ENCODE measurements at regions not wholly inside any gene's neighbourhood (a gene's known extent, or its start where the extent isn't known, plus 50 kb on each side); places are given as distances from the start of the nearest gene placed in this dataset.

DNA sequence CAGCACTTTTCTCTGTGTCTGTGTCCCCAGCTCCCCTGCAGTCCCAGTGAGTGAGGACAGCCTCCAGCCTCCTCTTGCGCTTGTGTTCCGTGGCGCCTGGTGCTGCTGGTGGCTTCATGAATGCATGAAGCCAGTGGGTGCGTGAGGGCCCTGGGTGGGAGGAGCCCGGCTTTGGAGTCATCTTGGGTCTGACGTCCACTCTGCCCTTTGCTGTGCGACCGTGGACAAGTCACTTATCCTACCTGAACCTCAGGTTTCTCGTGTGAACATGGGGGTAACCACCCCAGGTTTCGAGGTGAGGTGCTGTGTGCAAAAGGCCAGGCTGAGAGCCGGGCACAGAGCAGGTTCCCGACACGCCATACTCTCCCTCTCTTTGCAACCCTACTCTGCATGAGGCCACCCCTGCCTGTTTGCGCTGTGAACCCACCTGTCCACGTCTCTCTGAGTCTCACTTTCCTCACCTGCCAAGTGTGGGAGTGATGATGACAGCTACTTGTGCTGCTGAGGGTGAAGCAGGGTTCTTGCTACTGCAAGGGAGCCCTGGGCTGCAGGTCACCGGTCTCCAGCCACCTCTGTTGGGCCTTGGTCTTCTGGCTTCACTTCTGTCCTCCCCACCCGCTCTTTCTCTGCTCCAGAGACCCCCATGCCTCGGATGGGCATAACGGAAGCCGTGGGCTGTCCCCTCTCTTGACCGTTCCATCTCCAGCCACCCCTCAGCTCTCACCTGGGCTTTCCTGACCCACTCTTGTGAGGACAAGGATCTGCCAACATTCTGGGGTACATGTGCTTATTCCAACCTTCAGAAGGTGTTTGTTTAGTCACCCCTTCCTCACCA is 537.6 kb downstream of the TBC1D22A start:
- no peak for ATAC-seq
- H3K9me3 ChIP-seq (ENCODE audit: low read length) = no peaks in the 10 kb centered on the region
- no peaks in the 10 kb centered on the region for H3K36me3 ChIP-seq (ENCODE audit: low read depth, low read length)
- no peak for TF ChIP-seq EZH2 (IDR thresholded peaks at IDR 0.05; ENCODE audit: low read length, unreplicated experiment)
- no peak for TF ChIP-seq EZH2phosphoT487 (IDR thresholded peaks at IDR 0.05; ENCODE audit: borderline replicate concordance, low read length)
- TF ChIP-seq, protein P1, sequence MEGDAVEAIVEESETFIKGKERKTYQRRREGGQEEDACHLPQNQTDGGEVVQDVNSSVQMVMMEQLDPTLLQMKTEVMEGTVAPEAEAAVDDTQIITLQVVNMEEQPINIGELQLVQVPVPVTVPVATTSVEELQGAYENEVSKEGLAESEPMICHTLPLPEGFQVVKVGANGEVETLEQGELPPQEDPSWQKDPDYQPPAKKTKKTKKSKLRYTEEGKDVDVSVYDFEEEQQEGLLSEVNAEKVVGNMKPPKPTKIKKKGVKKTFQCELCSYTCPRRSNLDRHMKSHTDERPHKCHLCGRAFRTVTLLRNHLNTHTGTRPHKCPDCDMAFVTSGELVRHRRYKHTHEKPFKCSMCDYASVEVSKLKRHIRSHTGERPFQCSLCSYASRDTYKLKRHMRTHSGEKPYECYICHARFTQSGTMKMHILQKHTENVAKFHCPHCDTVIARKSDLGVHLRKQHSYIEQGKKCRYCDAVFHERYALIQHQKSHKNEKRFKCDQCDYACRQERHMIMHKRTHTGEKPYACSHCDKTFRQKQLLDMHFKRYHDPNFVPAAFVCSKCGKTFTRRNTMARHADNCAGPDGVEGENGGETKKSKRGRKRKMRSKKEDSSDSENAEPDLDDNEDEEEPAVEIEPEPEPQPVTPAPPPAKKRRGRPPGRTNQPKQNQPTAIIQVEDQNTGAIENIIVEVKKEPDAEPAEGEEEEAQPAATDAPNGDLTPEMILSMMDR (conservative IDR thresholded peaks at IDR 0.05; ENCODE audit: low read depth, low read length) = no peak
- no peak overlapping the region for H3K4me3 ChIP-seq (ENCODE audit: low read length)
- H3K27ac ChIP-seq (ENCODE audit: low read length) = no peak overlapping the region
- no peaks in the 10 kb centered on the region for H3F3A ChIP-seq (ENCODE audit: low read length, unreplicated experiment)
- no peak overlapping the region for H2AFZ ChIP-seq (ENCODE audit: low read length)
- ChIA-PET CTCF (no interaction called here), POLR2A (ENCODE audit: unreplicated experiment) (no interaction called here)
- H3K79me2 ChIP-seq (ENCODE audit: low read length) = no peaks in the 10 kb centered on the region
- H3K9ac ChIP-seq (ENCODE audit: low read length) = no peak overlapping the region
- no peaks in the 10 kb centered on the region for H3K27me3 ChIP-seq (ENCODE audit: low read length)
- no peaks in the 10 kb centered on the region for H4K20me1 ChIP-seq (ENCODE audit: low read length)
- no peaks in the 10 kb centered on the region; the same call in 1 of the 2 replicates for H3K4me1 ChIP-seq (ENCODE audit: insufficient read depth, low read length)
- DNase-seq = no peak
- intact Hi-C loops (cut with micrococcal nuclease) = no loop called here
- no TSS peak for BruUV-seq (replicated peaks)
- H3K9me2 ChIP-seq (replicated peaks; ENCODE audit: low read length) = no peaks in the 10 kb centered on the region
- H3K4me2 ChIP-seq (ENCODE audit: low read length) = no peak overlapping the region

DNA sequence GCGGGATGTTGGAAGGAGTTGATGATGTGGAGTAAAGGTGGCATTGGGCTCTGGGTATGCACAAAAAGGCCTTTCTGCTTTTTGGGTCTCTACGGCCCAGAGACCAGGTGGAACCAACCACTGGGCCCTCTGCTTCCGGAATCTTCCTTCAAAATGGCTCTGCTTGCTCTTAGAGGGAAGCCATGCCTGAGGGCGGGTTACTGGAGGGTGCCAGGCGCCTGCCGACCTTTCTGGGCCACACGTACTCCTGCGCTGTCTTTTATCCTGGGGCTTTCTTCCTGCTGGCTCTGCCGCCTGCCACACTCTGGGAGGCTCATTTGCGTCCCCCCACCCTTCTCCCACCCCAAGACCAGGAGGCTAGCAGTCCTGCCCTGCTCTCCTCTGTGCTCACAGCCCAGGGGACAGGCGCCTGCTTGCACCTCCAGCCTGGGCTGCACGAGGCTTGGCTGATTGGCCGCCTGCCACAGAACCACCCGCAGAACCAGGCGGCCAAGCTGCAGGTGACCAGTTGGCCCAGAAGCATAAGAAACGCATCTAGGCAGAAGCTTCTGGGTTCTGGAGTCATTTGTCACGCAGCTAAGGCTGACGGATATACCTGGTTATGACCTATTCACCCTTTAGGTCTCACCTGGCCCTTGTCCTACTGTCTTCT is 536.9 kb downstream of the TBC1D22A start:
- POLR2A ChIA-PET (ENCODE audit: unreplicated experiment) = no interaction called here
- Histone ChIP-seq H3K27ac (ENCODE audit: low read length) (no peak overlapping the region), H4K20me1 (ENCODE audit: low read length) (no peaks in the 10 kb centered on the region), H3K4me2 (ENCODE audit: low read length) (no peak overlapping the region), H3K4me1 (ENCODE audit: insufficient read depth, low read length) (peaks cover 6% of the 10 kb centered on the region), H3K4me3 (ENCODE audit: low read length) (no peak overlapping the region), H2AFZ (ENCODE audit: low read length) (no peak overlapping the region), H3K9ac (ENCODE audit: low read length) (no peak overlapping the region), H3F3A (ENCODE audit: low read length, unreplicated experiment) (no peaks in the 10 kb centered on the region), H3K36me3 (ENCODE audit: low read depth, low read length) (no peaks in the 10 kb centered on the region), H3K9me2 (replicated peaks; ENCODE audit: low read length) (no peaks in the 10 kb centered on the region), H3K79me2 (ENCODE audit: low read length) (no peaks in the 10 kb centered on the region), H3K9me3 (ENCODE audit: low read length) (no peaks in the 10 kb centered on the region), H3K27me3 (ENCODE audit: low read length) (no peaks in the 10 kb centered on the region)
- DNase-seq = no peak
- CTCF ChIA-PET = no interaction called here
- intact Hi-C loops (cut with micrococcal nuclease) = no loop called here
- ATAC-seq = no peak
- no TSS peak for BruUV-seq (replicated peaks)
- TF ChIP-seq, protein P1 (conservative IDR thresholded peaks at IDR 0.05; ENCODE audit: low read depth, low read length) = no peak
- TF ChIP-seq EZH2 (IDR thresholded peaks at IDR 0.05; ENCODE audit: low read length, unreplicated experiment) (no peak), EZH2phosphoT487 (IDR thresholded peaks at IDR 0.05; ENCODE audit: borderline replicate concordance, low read length) (no peak)

Measured in PC-3 (cell line).